Astrocyte of the spinal cord (primary cell): ENCODE measurements at regions not wholly inside any gene's neighbourhood (a gene's known extent, or its start where the extent isn't known, plus 50 kb on each side); places are given as distances from the start of the nearest gene placed in this dataset.

Experiments used
- DNase-seq: peaks from one replicate; pipeline ENCODE4 v3.0.0; 2011; ENCODE audit warnings: low read depth, low spot score
- H3K4me3 ChIP-seq: 2 replicates; pipeline ENCODE4 v1.5.1; 2011; ENCODE audit warnings: low read depth, mild to moderate bottlenecking, low read length, moderate library complexity
- CTCF ChIP-seq: IDR thresholded peaks from 2 replicates; pipeline ENCODE4 v1.5.1; 2012; ENCODE audit warnings: low read depth, mild to moderate bottlenecking, low read length, inconsistent platforms
- in situ Hi-C: cut with HindIII; loops from 2 replicates; pipeline ENCODE4 v1.10.0; 2017; ENCODE audit warnings: low sequenced_read_pairs

GRCh38 chr5:51961154-51961562, 577.9 kb downstream of the ISL1 start:
- in situ Hi-C loops, result no loop called here
- no peak overlapping the region for H3K4me3 ChIP-seq
- TF ChIP-seq CTCF, result no peak
- DNase-seq, result no peak

GRCh38 chr5:51968756-51969155, 585.5 kb downstream of the ISL1 start:
- in situ Hi-C loops, result no loop called here
- TF ChIP-seq CTCF, result no peak
- H3K4me3 ChIP-seq, result no peak overlapping the region
- no peak for DNase-seq

- in situ Hi-C loops, result no loop called here
- no peak for DNase-seq
- H3K4me3 ChIP-seq, result no peak overlapping the region
- no peak for TF ChIP-seq CTCF
Observed at GRCh38 chr5:51974834-51975233, 591.6 kb downstream of the ISL1 start.

GRCh38 chr5:51977014-51977413, 593.8 kb downstream of the ISL1 start:
- in situ Hi-C loops, result no loop called here
- no peak for DNase-seq

GRCh38 chr5:51983161-51983560, 599.9 kb downstream of the ISL1 start:
- no peak for DNase-seq
- H3K4me3 ChIP-seq, result no peak overlapping the region
- in situ Hi-C loops, result no loop called here

More at GRCh38 chr5:51977014-51977413, 593.8 kb downstream of the ISL1 start:
- H3K4me3 ChIP-seq, result no peak overlapping the region
- TF ChIP-seq CTCF, result no peak

DNA sequence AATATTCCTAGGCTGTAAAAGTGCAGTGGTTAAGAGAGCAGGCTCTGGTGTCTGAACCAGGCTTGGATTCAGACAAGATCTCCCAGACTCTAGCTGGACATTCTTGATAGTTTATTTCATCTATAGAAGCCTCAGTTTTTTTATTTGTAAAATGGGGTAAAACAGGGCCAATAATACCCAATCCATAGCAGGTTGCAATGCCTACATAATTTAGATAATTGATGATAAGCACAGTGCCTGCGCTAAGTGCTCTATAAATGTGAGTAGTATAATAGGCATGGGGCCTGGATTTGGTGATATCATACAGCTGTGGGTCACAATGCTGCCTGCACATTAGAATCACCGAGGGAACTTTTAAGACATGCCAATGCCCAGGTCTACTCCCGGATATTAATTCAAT, 603.5 kb downstream of the ISL1 start:
- in situ Hi-C loops, result no loop called here
- no peak for TF ChIP-seq CTCF
- no peak overlapping the region for H3K4me3 ChIP-seq
- DNase-seq, result no peak

More at GRCh38 chr5:51983161-51983560, 599.9 kb downstream of the ISL1 start:
- no peak for TF ChIP-seq CTCF

DNA sequence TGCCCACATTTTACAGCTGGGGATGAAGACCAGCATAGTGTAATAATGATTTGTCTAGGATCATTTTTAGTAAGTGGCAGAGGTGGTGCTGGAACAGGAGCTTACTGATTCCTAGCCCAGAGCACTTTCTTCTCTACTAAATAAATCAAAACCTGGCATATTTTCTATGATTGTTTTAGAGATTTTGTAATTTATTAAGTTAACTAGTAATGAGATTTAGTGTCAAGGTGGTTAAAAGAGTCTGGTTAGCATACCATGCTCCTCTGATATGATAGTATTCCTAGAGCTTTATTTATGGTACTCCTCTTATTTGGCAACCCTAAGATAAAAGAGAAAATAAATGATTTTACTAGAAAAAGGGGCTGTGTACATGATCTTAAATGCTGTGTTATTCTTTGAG, 604.0 kb downstream of the ISL1 start:
- in situ Hi-C loops, result no loop called here
- no peak for TF ChIP-seq CTCF
- no peak for DNase-seq
- H3K4me3 ChIP-seq, result no peak overlapping the region
